NCI-H2107 (cell line): ENCODE measurements at regions not wholly inside any gene's neighbourhood (a gene's known extent, or its start where the extent isn't known, plus 50 kb on each side); places are given as distances from the start of the nearest gene placed in this dataset.

ENCODE experiments used
- DNase-seq: peaks from one replicate; lab custom pipeline; 2025; lab: John Stamatoyannopoulos, UW

DNA sequence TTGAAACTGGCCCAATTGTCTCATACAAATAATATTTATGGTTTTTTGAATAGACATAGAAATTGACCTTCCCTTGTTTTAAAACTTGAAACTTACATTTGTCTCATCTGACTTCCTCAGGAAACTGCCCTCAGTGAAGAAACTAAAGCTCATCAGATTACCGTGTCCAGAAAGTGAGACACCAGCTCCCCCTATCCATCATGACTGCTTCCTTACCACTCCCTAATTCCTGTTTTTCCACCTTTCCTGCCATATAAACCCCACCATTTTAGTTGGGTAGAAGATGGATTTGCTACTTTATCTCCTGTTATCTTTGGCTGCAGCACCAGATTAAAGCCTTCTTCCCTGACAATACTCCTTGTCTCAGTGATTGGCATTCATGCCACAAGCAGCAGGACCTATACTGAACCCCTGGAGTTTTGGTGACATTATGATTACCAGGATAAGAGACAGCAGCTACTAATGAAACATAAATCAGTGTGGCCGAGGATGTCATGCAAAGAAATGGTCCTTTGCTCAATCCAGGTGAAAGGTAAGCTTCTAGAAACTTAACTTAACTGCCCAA lies 1627.6 kb upstream of the ZEB2 start:
- no peak for DNase-seq

DNA sequence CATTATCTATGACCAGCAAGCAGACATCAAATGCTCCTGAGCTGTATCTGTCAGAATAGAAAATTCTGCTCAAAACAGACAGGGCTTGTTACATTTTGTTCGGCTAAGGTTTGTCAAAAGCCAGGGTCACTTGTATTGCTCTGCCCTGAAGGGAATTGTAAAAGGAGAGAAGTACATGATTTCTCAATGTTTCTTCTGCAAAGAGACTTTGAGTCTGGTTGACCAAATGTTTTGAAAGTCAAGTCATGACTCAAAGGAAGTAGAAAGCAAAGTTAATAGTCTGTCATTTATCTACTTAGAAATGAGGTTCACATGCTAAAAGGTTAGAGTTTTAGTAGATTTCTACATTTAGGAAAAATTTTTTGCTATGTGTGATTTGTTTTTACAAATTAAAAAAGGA lies 1624.1 kb upstream of the ZEB2 start:
- no peak for DNase-seq

DNA sequence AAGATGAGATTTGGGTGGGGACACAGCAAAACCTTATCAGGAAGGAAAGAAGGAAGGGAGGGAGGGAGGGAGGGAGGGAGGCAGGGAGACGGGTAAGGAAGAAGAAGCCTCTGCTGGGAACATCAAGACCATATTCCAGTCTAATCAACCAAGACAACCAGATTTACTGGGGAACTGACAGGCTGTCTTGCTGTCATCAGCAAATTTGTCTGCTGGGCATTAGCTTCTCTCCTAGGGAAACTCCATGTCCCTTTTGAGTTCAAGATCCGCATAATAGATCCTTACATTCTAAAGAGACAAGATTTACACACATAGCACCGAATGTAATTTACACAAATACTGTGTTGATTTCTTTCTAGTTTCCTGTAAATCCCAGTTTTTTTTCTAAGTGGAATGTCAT lies 1618.9 kb upstream of the ZEB2 start:
- no peak for DNase-seq

DNA sequence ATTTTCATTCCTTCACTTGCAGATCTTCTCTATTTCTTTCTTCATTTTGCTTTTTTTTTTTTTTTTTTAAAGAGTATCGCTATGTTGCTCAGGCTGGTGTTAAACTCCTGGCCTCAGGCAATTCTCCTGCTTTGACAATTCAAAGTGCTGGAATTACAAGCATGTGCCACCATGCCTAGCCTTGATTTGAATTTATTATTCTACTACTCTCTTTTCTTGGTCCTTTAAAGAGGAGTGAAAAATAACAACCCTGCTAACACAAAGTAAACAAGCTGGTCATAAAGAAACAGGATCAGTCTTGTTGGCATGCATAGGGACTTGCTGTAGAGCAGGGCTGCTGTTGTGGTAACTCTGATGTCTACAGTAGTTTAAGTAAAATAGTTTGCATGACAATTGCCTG lies 1615.3 kb upstream of the ZEB2 start:
- DNase-seq, result no peak

DNA sequence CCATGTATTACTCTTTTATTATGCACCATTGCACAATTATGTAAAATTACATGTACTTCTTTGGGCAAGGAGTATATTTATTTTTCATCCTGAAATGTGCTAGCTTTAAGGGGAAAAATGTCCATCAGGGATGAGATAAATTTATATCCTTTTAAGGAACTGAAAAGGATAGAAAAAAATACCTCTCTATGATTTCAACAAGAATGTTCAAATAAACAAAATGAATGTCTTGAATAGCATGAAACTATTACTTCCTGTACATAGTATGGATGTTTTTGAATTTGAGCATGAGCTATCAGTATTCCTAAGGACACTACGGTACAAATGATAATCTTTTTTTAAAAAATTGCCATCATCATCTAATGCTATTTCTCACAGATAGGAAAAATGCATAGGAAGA lies 1611.9 kb upstream of the ZEB2 start:
- DNase-seq, result no peak

DNA sequence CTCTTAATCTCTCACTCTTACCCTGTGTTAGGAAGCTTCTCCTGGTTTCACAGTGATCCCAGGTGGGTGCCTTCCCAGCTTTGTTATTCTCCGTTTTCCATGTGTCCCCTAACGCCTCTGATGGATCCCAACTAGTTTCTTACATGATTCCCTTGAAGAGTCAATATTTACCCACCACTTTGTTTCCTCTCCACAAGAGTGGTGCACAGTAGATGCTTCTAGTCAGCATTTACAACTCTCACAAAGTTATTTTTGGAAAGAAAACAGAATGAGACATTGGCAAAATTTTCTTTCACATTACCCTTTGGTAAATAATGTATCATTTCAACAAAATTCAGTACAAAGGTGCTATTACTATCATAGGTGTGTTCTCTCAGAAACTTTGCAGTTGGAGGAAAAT lies 1611.1 kb upstream of the ZEB2 start:
- DNase-seq, result no peak

DNA sequence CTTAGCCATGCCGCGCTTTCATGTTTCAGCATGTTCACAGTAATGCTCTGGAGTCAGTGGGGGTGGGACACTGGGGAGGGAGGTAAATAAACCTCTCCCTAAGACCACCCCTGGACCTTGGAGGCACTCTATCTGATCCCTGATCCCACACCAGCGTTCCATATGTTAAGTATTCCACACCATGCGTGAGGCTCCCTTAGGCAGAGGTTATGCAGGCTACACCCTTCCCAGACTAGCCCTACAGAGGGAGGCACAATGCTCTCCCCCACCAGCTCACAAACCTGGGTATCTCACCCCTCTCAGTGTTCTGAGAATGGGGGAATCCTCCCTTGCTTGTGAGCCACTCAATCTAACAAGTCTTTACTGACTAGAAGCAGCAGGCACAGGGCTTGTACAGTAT lies 1610.4 kb upstream of the ZEB2 start:
- DNase-seq, result no peak

DNA sequence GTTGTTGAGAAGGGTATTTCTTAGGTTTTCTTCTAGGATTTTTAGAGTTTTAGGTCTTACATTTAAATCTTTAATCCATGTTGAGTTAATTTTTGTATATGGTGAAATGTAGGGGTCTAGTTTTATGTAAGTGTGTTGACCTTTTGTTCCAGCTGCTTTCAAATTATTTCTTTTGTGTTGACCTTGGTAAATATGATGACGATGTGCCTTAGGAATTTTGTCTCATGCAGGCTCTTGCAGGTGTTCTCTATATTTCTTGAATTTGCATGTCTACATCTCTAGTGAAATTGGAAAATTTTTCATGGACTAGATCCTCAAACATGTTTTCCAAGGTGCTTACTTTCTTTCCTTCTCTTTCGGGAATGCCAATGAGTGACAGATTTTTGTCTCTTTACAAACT lies 1609.3 kb upstream of the ZEB2 start:
- DNase-seq, result no peak

DNA sequence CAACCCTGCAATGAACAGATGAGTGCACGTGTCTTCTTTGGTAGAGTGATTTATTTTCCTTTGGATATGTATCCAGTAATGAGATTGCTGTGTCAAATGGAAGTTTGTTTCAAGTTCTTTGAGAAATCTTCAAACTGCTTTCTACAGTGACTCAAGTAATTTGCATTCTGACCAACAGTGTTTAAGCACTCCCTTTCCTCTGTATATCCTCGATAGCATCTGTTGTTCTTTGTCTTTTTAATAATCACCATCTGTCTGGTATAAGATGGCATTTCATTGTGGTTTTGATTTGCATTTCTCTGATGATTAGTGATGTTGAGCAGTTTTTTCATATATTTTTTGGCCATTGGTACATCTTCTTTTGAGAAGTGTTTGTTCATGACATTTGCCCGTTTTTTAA lies 1608.3 kb upstream of the ZEB2 start:
- no peak for DNase-seq

DNA sequence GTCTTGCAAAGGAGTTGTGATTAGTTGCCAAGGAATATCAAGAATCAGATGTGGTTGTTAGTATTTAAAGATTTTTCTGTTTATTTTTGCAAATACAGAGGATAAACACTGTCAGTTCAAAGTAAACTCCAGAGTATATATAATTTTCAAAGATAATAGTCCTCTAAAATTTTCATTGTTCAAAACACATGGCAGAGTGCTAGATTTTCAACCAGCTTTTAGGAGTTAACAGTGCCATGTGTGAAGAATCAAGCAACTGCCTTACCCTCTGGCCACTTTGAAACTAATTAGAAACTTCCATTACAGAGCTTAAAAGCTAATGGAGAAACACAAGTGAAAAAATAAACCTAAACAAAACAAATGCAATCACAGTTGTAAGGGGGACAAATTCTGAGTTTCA lies 1605.6 kb upstream of the ZEB2 start:
- no peak for DNase-seq

DNA sequence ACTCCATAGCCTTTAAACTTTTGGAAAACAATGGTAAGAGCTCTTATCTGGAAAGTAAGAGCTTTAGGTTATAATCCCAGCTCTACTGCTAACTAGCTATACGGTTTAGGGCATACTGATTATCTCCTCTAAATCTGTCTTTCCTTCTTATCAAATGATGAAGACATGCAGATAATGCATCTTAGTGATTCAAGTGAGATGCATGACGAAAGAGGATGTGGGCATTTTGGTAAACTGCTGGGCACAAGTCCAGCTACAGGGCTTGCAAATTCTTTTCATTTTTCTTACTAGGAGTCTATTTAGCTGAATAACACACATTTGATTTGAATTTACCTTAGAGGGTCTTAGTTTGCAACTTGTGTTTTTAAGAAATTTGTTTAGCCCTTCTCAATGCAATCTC lies 1604.8 kb upstream of the ZEB2 start:
- DNase-seq, result no peak

DNA sequence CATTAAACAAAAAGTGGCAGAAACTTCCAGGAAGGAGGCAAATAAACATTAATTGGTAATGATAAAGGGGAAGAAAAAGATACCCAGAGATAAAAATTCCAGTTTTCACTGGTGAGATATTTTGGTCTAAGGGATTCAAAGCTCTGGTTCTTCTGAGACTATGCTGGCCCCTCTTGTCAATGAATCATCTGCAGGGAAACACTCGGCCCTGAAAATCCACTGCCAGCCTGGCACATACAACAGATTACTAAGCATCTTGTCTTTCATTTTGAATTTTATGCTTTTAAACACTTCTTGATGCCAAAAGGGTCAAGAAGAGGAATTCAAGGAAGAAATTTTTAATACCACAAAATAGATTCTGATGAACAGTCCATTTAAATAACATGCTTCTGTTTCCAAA lies 1603.8 kb upstream of the ZEB2 start:
- no peak for DNase-seq

DNA sequence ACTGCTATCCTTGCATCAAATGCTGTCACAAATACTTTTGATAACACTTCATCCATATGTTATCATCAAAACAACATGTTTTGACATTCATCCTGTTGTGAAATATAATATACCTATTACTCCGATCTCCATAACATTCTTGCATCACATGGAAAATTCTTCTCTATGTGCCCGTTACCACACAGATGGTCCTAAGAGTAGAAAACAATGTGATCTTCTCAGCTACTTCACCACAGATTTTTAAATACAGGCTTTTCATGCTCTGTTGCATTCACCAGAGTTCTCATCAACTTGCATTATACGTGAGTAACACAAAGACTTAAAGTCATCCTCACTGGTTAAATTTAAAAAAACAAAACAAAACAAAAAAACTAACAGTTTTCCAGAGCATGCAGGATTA lies 1603.3 kb upstream of the ZEB2 start:
- DNase-seq, result no peak

DNA sequence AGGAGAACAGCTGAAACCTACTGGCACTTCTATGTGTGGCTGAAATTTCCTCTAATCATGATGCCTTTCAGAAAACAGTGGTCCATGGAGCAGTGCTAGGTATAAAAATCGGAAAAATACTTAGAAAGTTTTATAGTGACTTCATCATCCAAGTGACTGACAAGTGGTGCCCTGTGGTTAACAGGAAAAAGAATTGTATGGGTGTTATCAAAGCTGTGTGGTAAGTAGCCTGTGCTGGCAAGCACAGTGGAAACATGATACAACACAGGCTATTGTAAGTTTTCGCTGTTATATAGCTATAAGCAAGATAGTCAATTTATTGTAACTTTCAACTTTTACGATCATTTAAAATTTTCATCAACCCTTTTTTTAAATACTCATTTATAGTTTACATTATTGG lies 1599.7 kb upstream of the ZEB2 start:
- DNase-seq, result no peak

DNA sequence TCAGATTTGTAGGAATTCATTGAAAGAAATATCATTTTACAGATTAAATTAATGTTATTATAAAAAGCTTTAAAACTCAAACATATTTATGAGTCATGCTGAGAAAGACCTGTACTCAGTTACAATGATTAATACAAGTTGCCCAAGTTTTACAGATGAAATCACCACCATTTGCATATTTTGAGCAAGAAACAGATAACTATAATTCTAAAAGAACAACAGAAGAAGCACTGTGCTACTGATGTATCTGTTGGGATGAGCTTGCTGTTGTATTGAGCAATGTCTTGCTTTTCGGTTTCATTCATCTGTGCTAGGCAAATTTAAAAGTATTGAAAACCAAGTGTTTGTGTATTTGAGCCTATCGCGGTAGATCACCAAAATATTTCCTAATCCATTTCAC lies 1589.1 kb upstream of the ZEB2 start:
- no peak for DNase-seq

DNA sequence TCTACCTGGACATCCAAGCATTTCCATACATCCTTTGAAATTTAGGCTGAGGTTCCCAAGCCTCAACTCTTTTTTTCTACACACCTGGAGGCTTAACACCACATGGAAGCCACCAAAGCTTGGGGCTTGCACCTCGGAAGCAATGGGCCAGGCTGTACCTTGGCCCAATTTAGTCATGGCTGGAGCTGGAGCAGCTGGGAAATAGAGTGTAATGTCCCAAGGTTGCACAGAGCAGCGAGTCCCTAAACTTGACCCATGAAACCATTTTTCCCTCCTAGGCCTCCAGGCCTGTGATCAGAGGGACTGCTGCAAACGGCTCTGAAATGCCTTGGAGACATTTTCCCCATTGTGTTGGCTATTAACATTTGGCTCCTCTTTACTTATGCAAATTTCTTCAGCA lies 1574.3 kb upstream of the ZEB2 start:
- no peak for DNase-seq

DNA sequence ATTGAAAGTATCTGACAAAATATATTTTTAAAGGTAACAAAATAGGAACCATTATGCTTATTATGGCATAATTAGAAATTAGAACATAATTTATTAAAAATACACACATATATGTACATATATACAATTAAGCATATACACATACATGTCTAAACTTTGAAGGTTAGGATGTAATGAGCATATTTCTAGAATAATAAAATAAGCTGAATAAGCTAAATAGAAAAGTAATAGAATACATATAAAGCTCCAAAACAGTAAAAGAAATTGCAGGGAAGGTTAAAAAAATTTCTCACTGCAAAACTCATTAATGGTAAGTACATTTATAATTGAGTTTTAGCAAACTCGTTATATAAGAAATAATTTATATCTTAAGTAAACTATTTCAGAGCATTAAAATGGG lies 1561.5 kb upstream of the ZEB2 start:
- no peak for DNase-seq

DNA sequence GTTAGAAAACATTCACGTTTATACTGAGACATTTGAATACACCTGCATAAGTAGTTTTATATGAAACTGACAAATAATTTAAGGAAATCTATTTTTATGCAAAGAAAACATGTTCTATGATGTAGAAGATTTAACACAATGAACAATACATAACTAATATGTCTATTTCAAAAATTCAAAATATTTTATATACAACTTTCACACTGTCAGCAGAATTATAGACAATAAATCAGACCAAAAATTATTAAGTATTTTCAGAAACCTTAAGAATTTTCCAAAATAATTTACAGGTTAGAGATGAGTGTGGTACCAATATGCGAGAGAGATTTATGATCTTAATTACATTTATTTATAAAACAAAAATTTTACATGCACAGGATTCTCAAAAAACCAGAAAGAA lies 1561.0 kb upstream of the ZEB2 start:
- DNase-seq, result no peak

DNA sequence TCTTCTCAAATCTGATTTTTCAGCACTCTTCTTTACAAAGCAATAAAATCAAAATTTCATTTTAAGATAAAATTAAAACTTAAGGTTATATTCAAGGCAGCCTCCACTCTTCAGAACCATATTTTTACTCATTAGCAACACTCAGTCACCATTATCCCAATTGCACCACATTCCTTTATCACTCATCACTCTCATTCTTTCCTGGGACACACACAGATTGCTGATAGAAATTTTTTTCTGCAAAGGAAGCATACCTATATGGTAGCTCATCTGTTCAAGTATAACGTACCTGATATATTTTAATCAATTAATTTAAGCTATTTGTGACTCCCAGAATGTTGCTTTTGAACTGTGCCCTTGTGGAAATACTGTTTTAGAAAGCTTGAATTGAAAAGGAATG lies 1559.3 kb upstream of the ZEB2 start:
- DNase-seq, result no peak

DNA sequence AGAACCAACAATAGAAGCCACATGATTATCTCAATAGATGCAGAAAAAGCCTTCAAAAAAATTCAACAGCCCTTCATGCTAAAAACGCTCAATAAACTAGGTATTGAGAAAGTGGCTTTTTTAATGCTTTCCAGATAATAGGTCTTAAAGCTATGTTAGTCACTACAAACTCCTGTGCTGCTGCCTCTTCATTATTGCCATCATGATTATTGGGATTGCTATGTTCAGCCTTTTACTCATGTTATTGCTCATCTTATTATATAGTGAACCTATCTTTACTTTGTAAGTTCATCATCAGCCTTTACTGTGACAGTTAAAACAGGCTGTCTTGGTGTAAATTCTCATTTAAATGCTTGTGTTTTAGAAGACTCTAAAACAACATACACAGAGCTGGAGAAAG lies 1557.2 kb upstream of the ZEB2 start:
- DNase-seq, result no peak

DNA sequence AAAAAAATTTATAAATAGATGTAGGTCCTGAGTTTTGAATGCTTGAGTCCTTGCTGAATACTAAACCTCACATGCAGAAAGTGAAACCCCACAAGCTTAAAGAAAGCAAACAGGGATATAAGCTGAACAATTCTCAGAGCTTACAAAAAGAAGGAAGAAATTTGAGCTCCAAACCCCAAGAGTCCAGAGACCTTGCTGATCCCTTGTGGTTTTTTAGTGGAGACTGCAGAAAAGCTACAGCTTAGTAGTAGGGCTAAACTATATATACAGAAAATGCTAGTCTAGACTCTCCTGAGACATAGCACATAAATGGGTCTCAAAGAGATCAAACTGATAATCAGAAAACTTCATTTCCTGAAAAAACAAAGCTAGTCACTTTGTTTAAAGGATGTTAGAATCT lies 1548.1 kb upstream of the ZEB2 start:
- no peak for DNase-seq

DNA sequence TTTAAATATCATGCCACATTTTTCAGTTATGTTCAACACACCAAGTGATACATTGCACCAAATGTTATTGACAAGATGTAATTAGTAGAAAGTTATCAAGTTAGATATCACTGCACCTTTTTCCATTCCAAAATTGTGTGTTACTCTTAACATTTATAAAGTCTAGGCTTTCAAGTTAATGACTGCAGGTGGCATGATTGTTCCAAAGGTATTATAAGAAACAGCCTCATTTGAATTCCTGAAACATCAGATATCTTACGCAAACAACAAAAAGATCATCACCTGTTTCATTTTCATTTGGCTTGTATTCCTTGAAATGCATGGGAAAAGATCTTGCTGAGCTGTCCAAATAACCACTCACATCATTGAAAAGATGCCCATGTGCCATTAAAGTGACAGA lies 1528.2 kb upstream of the ZEB2 start:
- no peak for DNase-seq

DNA sequence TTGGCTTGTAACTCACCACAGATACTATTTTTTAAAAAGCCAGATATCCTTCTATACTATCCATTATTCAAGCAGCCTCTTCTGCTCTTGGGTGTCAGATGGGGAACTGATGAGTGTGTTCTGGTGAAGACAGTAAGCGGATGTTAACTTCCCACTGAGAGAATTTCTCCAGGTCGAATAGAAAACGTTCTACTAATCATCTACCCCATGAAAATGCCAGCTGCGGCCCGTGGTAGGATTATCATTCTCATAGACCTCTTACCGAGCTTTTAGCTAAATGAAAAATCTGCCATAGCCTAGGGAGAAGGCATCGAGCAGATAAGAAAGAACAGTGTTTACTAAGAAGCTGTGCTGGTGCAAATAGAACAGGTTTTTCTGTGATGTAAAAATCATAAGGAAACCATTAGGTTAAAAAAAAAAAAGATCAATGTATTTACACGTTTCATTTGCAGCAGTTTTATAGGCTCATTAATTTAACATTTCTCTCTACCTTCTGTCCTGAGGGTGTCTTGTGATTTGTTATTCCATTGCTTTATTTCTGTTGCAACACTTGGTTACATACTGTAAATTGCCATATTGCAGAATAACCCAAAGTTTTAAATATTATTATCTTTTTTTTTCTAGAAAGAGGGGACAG lies 1521.5 kb upstream of the ZEB2 start:
- no peak for DNase-seq

DNA sequence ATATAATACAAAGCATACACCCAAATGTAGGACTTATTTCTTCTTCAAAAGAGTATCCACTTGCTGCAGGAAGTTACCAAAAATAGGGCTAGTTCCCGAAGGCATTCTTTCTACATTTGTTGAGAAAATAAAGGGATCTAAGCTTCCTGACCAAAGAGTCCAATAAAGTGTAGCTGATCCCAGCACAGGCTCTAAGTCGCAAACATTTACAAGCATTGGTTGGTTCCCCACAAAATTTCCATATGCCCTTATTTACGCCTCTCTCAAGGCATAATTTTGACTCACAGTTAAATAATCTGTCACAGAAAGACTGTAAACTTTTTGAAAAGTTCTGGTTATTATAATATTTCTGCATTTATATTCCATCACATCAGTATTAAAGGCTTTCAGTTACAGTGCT lies 1520.1 kb upstream of the ZEB2 start:
- DNase-seq, result no peak

DNA sequence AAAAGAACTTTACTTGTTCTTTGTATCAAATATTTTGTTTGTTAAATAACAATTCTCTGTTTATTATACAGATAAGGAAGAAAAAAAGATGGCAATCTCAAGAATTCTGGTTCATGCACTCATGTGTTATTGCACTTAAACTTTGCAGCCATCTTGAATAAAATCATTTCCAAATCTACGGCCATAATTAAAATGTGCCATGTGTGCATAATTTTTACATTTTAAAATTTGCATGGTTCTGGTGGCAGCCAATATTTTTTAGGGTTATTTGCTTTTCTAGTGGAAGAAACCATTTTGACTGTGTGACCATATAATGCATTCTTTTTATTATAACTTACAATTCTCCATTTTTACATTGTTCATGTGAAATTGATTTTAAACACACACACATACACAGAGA lies 1518.1 kb upstream of the ZEB2 start:
- no peak for DNase-seq
